Nephron progenitor cell (in vitro differentiated cells): ENCODE measurements at regions not wholly inside any gene's neighbourhood (a gene's known extent, or its start where the extent isn't known, plus 50 kb on each side); places are given as distances from the start of the nearest gene placed in this dataset.

Experiments
- DNase-seq: peaks from one replicate; pipeline ENCODE4 v3.0.0; 2021
- H3K27ac Mint-ChIP-seq: 2 replicates; pipeline ENCODE4 v1.8.0; 2021; ENCODE audit warnings: mild to moderate bottlenecking, moderate library complexity, mixed read lengths
- H3K27me3 Mint-ChIP-seq: 2 replicates; pipeline ENCODE4 v1.8.0; 2021; ENCODE audit warnings: mild to moderate bottlenecking, low read depth, mixed read lengths; ENCODE audit not compliant: poor library complexity
- H3K36me3 Mint-ChIP-seq: 2 replicates; pipeline ENCODE4 v1.8.0; 2021; ENCODE audit warnings: low read depth, mixed read lengths
- H3K4me1 Mint-ChIP-seq: 2 replicates; pipeline ENCODE4 v1.8.0; 2021; ENCODE audit warnings: mixed read lengths
- H3K4me3 Mint-ChIP-seq: 2 replicates; pipeline ENCODE4 v1.8.0; 2021; ENCODE audit warnings: mild to moderate bottlenecking, moderate library complexity, mixed read lengths
- H3K9me3 Mint-ChIP-seq: 2 replicates; pipeline ENCODE4 v1.8.0; 2021; ENCODE audit warnings: mild to moderate bottlenecking, moderate library complexity, mixed read lengths
- TF ChIP-seq, protein P1 (sequence below): fragments of 200-600 bp; sonication (generic); IDR thresholded peaks from 2 replicates; pipeline ENCODE4 v1.5.0; 2021; ENCODE audit warnings: antibody characterized with exemption

DNA sequence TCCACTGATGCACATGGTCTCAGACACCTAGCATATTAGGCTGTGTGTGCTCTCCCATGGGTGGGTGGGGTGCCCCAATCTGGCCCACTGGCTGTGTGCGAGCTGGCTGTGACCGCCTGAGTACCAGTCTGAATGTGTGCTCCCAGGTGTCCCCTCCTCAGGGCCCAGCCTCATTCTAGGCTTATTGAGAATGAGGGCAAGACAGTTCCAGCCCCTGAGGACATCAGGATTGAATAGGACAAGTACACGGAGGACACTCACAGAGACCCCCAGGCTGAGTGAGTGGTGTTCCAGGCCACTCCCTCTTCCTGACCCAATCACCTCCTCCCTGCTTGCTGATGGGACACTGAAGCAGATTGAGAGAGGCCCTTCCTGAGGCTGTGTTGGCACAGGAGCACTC, 116.1 kb upstream of the RAB6C start:
- Mint-ChIP-seq H3K4me1 (peaks cover 4% of the 10 kb centered on the region), H3K9me3 (no peaks in the 10 kb centered on the region), H3K27ac (no peak overlapping the region), H3K4me3 (no peak overlapping the region), H3K36me3 (no peaks in the 10 kb centered on the region), H3K27me3 (peaks cover 4% of the 10 kb centered on the region)
- TF ChIP-seq, protein P1, sequence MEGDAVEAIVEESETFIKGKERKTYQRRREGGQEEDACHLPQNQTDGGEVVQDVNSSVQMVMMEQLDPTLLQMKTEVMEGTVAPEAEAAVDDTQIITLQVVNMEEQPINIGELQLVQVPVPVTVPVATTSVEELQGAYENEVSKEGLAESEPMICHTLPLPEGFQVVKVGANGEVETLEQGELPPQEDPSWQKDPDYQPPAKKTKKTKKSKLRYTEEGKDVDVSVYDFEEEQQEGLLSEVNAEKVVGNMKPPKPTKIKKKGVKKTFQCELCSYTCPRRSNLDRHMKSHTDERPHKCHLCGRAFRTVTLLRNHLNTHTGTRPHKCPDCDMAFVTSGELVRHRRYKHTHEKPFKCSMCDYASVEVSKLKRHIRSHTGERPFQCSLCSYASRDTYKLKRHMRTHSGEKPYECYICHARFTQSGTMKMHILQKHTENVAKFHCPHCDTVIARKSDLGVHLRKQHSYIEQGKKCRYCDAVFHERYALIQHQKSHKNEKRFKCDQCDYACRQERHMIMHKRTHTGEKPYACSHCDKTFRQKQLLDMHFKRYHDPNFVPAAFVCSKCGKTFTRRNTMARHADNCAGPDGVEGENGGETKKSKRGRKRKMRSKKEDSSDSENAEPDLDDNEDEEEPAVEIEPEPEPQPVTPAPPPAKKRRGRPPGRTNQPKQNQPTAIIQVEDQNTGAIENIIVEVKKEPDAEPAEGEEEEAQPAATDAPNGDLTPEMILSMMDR = no peak
- no peak for DNase-seq

- no peak overlapping the region for H3K4me3 Mint-ChIP-seq
- no peaks in the 10 kb centered on the region for H3K36me3 Mint-ChIP-seq
- no peak for DNase-seq
- H3K27me3 Mint-ChIP-seq = peaks cover 4% of the 10 kb centered on the region
- no peaks in the 10 kb centered on the region for H3K9me3 Mint-ChIP-seq
- peaks cover 4% of the 10 kb centered on the region for H3K4me1 Mint-ChIP-seq
- TF ChIP-seq, protein P1 = no peak
- H3K27ac Mint-ChIP-seq = no peak overlapping the region
These were observed 114.7 kb upstream of the RAB6C start for GRCh38 chr2:129864719-129865118.

GRCh38 chr2:129865976-129866375, 113.5 kb upstream of the RAB6C start:
- TF ChIP-seq, protein P1 = no peak
- no peak overlapping the region for H3K27ac Mint-ChIP-seq
- DNase-seq = no peak
- peaks cover 8% of the 10 kb centered on the region for H3K27me3 Mint-ChIP-seq
- H3K36me3 Mint-ChIP-seq = no peaks in the 10 kb centered on the region
- no peaks in the 10 kb centered on the region for H3K4me1 Mint-ChIP-seq
- no peak overlapping the region for H3K4me3 Mint-ChIP-seq
- no peaks in the 10 kb centered on the region for H3K9me3 Mint-ChIP-seq

GRCh38 chr2:129866391-129866790, 113.1 kb upstream of the RAB6C start:
- TF ChIP-seq, protein P1 = no peak
- no peaks in the 10 kb centered on the region for H3K9me3 Mint-ChIP-seq
- no peak overlapping the region for H3K27ac Mint-ChIP-seq
- peaks cover 8% of the 10 kb centered on the region for H3K27me3 Mint-ChIP-seq
- H3K4me3 Mint-ChIP-seq = no peak overlapping the region
- no peaks in the 10 kb centered on the region for H3K36me3 Mint-ChIP-seq
- DNase-seq = no peak
- H3K4me1 Mint-ChIP-seq = no peaks in the 10 kb centered on the region

DNA sequence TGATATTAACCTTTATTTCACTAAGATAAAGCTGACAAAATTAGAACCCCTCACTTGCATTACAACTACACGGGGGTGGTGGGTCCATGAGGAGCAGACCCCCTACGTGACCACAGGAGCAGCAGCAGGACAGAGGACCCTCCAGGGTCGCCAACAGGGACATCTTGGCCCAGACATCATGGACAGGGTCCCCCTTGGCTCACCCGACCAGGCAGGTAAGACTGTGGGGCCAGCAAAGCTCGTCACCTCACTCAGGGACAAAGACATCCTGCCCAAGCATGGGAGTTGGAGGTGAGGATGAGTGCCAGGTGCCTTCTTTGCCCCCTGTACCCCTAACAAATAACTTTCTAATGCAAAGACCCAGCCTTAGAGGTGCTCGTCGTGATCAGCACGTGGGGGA, 111.3 kb upstream of the RAB6C start:
- Mint-ChIP-seq H3K27me3 (peaks cover 10% of the 10 kb centered on the region), H3K9me3 (no peaks in the 10 kb centered on the region), H3K36me3 (no peaks in the 10 kb centered on the region), H3K4me3 (no peak overlapping the region), H3K4me1 (no peaks in the 10 kb centered on the region), H3K27ac (peak overlapping the region; percentile 51)
- DNase-seq = no peak
- TF ChIP-seq, protein P1 = no peak

DNA sequence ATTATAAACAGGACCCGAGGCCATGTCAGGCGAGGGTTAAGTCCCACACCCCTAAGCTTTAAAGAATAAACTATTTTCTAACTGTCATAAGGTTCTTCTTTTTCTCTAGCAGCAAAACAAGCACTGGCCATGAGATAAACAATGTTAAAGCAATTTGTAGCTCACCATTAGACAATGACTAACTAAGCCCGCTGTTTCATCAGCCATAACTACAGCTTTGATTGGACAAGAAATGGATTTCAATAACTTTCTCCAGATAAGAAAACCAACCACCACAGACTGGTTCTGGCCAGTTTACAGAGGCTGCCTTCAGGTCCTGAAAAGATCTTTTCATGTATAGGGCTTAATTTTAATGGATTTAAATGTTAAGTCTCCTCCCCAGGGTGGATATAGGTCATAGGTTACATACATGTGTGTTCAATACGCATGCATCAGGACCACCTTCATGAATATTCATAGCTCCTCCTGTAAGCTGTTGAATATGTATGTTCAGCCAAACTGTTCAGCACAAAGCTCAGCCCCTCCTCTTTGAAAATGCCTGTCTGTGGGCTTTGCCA, 108.7 kb upstream of the RAB6C start:
- TF ChIP-seq, protein P1 = no peak
- Mint-ChIP-seq H3K4me1 (no peaks in the 10 kb centered on the region), H3K4me3 (no peak overlapping the region), H3K36me3 (no peaks in the 10 kb centered on the region), H3K9me3 (no peaks in the 10 kb centered on the region), H3K27me3 (peaks cover 14% of the 10 kb centered on the region), H3K27ac (no peak overlapping the region)
- DNase-seq = no peak
